GM19455 (cell line): ENCODE measurements at regions not wholly inside any gene's neighbourhood (a gene's known extent, or its start where the extent isn't known, plus 50 kb on each side); places are given as distances from the start of the nearest gene placed in this dataset.

ENCODE experiments used
- ATAC-seq: cut with Tn5 transposase; IDR thresholded peaks from one replicate; pipeline ENCODE4 v1.9.1; 2021; ENCODE audit not compliant: unreplicated experiment

- ATAC-seq, result no peak
Measured at GRCh38 chr16:55949518-55949917, 74.3 kb upstream of the CES5A start.

- ATAC-seq, result no peak
Measured at GRCh38 chr16:55948230-55948629, 73.1 kb upstream of the CES5A start.

GRCh38 chr16:55947366-55947765 lies 72.2 kb upstream of the CES5A start:
- ATAC-seq, result no peak

- ATAC-seq, result no peak
Measured at GRCh38 chr16:55944377-55944802, 69.2 kb upstream of the CES5A start.

DNA sequence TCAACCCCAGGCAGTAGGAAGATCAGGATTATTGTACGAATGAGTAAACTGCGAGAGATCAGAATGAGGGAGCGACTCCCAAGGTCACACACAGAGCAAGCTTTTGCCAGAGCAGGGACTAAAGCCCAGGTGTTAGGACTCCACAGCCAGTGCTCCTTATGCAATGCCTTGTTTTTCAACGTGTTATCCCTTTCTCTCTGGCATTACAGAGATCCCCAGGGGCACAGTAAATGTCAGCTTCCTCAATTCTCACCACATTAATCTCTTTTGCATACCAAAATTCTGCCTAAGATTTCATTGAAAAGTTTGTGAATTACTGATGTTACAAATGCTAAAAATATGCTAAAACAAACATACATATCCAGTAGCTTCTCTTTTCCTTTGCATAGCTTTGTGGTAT lies 68.1 kb upstream of the CES5A start:
- ATAC-seq, result no peak

GRCh38 chr16:55942821-55943220 lies 67.6 kb upstream of the CES5A start:
- ATAC-seq, result no peak

DNA sequence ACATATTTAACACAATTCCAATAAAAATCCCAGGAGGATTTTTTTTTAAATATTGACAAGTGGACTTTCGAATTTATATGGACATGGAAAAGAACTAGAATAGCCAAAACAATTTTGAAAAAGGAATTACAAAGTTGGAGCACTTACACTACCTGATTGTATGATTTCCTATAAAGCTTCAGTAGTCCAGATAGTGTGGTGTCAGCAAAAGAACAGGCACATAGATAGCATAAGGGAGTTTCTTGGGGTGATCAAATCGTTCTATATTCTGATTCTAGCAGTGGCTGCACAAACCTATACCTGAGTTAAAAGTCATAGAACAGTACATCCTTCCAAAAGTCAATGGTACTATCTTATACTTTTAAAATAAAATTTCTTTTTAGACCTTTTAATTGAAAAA lies 66.4 kb upstream of the CES5A start:
- no peak for ATAC-seq

DNA sequence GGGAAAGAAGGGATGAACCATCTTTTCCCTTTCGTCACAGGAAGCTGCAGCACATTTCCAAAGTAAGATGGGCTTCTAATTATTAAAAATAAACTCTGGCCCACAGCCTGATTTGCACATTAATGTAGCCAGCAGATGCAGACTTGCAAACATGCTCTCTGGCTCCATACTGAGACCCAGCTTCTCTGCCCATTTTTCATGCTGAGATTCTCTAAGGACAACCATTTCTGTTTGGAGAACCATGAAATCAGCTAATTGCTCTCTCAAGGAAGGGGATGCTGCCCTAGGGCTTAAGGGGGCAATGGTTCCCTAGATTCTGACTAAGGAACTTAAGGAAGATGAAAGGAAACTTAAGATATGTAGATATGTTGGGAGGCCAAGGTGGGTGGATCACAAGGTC lies 63.0 kb upstream of the CES5A start:
- no peak for ATAC-seq

GRCh38 chr16:55933038-55933437 lies 57.9 kb upstream of the CES5A start:
- no peak for ATAC-seq

GRCh38 chr16:55930036-55930435 lies 54.9 kb upstream of the CES5A start:
- no peak for ATAC-seq

GRCh38 chr16:55929181-55929580 lies 54.0 kb upstream of the CES5A start:
- ATAC-seq, result no peak

- no peak for ATAC-seq
Measured at GRCh38 chr16:55925242-55925641, 50.1 kb upstream of the CES5A start.
